H9 (cell line): ENCODE measurements at regions not wholly inside any gene's neighbourhood (a gene's known extent, or its start where the extent isn't known, plus 50 kb on each side); places are given as distances from the start of the nearest gene placed in this dataset.
A peak's percentile ranks its signal among the peaks of the same experiment; 100 is the strongest.

Source experiments
- DNase-seq: peaks from one replicate; pipeline ENCODE4 v3.0.0-alpha.2; 2017
- H2AFZ ChIP-seq: one replicate; pipeline ENCODE4 v1.6.1; 2013; ENCODE audit warnings: mild to moderate bottlenecking, low read length, control low read depth, moderate library complexity
- H2AK5ac ChIP-seq: 2 replicates; pipeline ENCODE4 v1.6.1; 2013; ENCODE audit warnings: low read length, control low read depth, mixed read lengths; ENCODE audit not compliant: insufficient read length
- H2BK120ac ChIP-seq: one replicate; pipeline ENCODE4 v1.6.1; 2013; ENCODE audit warnings: low read depth, mild to moderate bottlenecking, low read length, control low read depth, inconsistent platforms; ENCODE audit not compliant: poor library complexity, severe bottlenecking
- H2BK12ac ChIP-seq: 2 replicates; pipeline ENCODE4 v1.6.1; 2013; ENCODE audit warnings: low read length, control low read depth, mixed read lengths, low read depth; ENCODE audit not compliant: insufficient read length
- H2BK15ac ChIP-seq: 2 replicates; pipeline ENCODE4 v1.6.1; 2013; ENCODE audit warnings: low read depth, low read length, control low read depth
- H2BK20ac ChIP-seq: one replicate; pipeline ENCODE4 v1.6.1; 2013; ENCODE audit warnings: low read depth, mild to moderate bottlenecking, low read length, control low read depth, inconsistent platforms; ENCODE audit not compliant: poor library complexity, severe bottlenecking
- H2BK5ac ChIP-seq: 2 replicates; pipeline ENCODE4 v1.6.1; 2013; ENCODE audit warnings: low read length, control low read depth, mixed read lengths; ENCODE audit not compliant: insufficient read length
- H3K14ac ChIP-seq: 2 replicates; pipeline ENCODE4 v1.6.1; 2013; ENCODE audit warnings: low read length, control low read depth; ENCODE audit not compliant: insufficient read depth
- H3K18ac ChIP-seq: 2 replicates; pipeline ENCODE4 v1.6.1; 2013; ENCODE audit warnings: low read depth, mild to moderate bottlenecking, mixed read lengths, low read length, control low read depth; ENCODE audit not compliant: insufficient read length
- H3K23ac ChIP-seq: 2 replicates; pipeline ENCODE4 v1.6.1; 2013; ENCODE audit warnings: low read length, control low read depth, mixed read lengths, low read depth; ENCODE audit not compliant: insufficient read length
- H3K23me2 ChIP-seq: 2 replicates; pipeline ENCODE4 v1.6.1; 2013; ENCODE audit warnings: low read depth, mild to moderate bottlenecking, mixed read lengths, low read length, control low read depth; ENCODE audit not compliant: insufficient read length, poor library complexity, severe bottlenecking
- H3K27ac ChIP-seq: 2 replicates; pipeline ENCODE4 v1.5.1; 2013; ENCODE audit warnings: low read length, control low read depth, mixed read lengths, low read depth; ENCODE audit not compliant: insufficient read length
- H3K27me3 ChIP-seq: 2 replicates; pipeline ENCODE4 v1.6.1; 2013; ENCODE audit warnings: low read length, control low read depth, inconsistent platforms; ENCODE audit not compliant: insufficient read depth
- H3K4ac ChIP-seq: 2 replicates; pipeline ENCODE4 v1.6.1; 2013; ENCODE audit warnings: low read depth, mild to moderate bottlenecking, control low read depth, inconsistent platforms, low read length, moderate library complexity
- H3K4me1 ChIP-seq: 2 replicates; pipeline ENCODE4 v1.6.1; 2013; ENCODE audit warnings: low read length, control low read depth, inconsistent platforms; ENCODE audit not compliant: insufficient read depth
- H3K4me2 ChIP-seq: 2 replicates; pipeline ENCODE4 v1.6.1; 2013; ENCODE audit warnings: low read length, control low read depth, mixed read lengths; ENCODE audit not compliant: insufficient read length, insufficient read depth
- H3K56ac ChIP-seq: 2 replicates; pipeline ENCODE4 v1.6.1; 2013; ENCODE audit warnings: low read depth, mild to moderate bottlenecking, mixed read lengths, low read length, control low read depth; ENCODE audit not compliant: insufficient read length
- H3K79me1 ChIP-seq: 2 replicates; pipeline ENCODE4 v1.6.1; 2013; ENCODE audit warnings: low read depth, mild to moderate bottlenecking, moderate library complexity, low read length, control low read depth, inconsistent platforms; ENCODE audit not compliant: insufficient read depth, poor library complexity, severe bottlenecking
- H3K79me2 ChIP-seq: 2 replicates; pipeline ENCODE4 v1.6.1; 2013; ENCODE audit warnings: low read length, control low read depth, inconsistent platforms; ENCODE audit not compliant: insufficient read depth
- H3K9ac ChIP-seq: 2 replicates; pipeline ENCODE4 v1.6.1; 2013; ENCODE audit warnings: low read length, control low read depth, mixed read lengths; ENCODE audit not compliant: insufficient read length; ENCODE audit errors: extremely low read depth
- H3K9me3 ChIP-seq: one replicate; pipeline ENCODE4 v1.6.1; 2013; ENCODE audit warnings: low read depth, low read length, inconsistent platforms; ENCODE audit not compliant: control insufficient read depth
- H3T11ph ChIP-seq: one replicate; pipeline ENCODE4 v1.6.1; 2013; ENCODE audit warnings: mild to moderate bottlenecking, low read length, control low read depth, inconsistent platforms
- H4K20me1 ChIP-seq: one replicate; pipeline ENCODE4 v1.6.1; 2013; ENCODE audit not compliant: control insufficient read depth, insufficient read length, insufficient read depth
- H4K5ac ChIP-seq: 2 replicates; pipeline ENCODE4 v1.6.1; 2013; ENCODE audit warnings: low read depth, mild to moderate bottlenecking, mixed read lengths, low read length, control low read depth; ENCODE audit not compliant: insufficient read length
- H4K8ac ChIP-seq: replicated peaks from 2 replicates; pipeline ENCODE4 v1.6.1; 2013; ENCODE audit warnings: low read length, control low read depth, mixed read lengths, low read depth; ENCODE audit not compliant: insufficient read length
- H4K91ac ChIP-seq: 2 replicates; pipeline ENCODE4 v1.6.1; 2013; ENCODE audit warnings: low read depth, mild to moderate bottlenecking, moderate library complexity, mixed read lengths, low read length, control low read depth; ENCODE audit not compliant: insufficient read length
- H3K27ac Mint-ChIP-seq, 3 experiments: 2 replicates in 2 of 3; 3 replicates in 1 of 3; pipeline ENCODE4 v1.8.0; 2020 to 2021; ENCODE audit warnings: mixed read lengths in 3 of 3, mild to moderate bottlenecking in 1 of 3, moderate library complexity in 1 of 3
- H3K27me3 Mint-ChIP-seq: 2 replicates; pipeline ENCODE4 v1.8.0; 2021; ENCODE audit warnings: low read depth, mild to moderate bottlenecking, moderate library complexity, mixed read lengths
- H3K36me3 Mint-ChIP-seq, 3 experiments: 2 replicates in 2 of 3; 3 replicates in 1 of 3; pipeline ENCODE4 v1.8.0; 2020 to 2021; ENCODE audit warnings: low read depth in 3 of 3, mixed read lengths in 3 of 3; ENCODE audit not compliant: insufficient read depth in 1 of 3
- H3K4me1 Mint-ChIP-seq, 2 experiments: 2 replicates each; pipeline ENCODE4 v1.8.0; 2020; ENCODE audit warnings: mixed read lengths in 2 of 2
- H3K4me3 Mint-ChIP-seq, 2 experiments: 2 replicates in 1 of 2; 3 replicates in 1 of 2; pipeline ENCODE4 v1.8.0; 2020 to 2021; ENCODE audit warnings: mild to moderate bottlenecking in 2 of 2, mixed read lengths in 2 of 2, moderate library complexity in 1 of 2
- H3K9me3 Mint-ChIP-seq, 2 experiments: 2 replicates in 1 of 2; 3 replicates in 1 of 2; pipeline ENCODE4 v1.8.0; 2020; ENCODE audit warnings: mild to moderate bottlenecking in 2 of 2, mixed read lengths in 2 of 2, moderate library complexity in 1 of 2
- WGBS: extraction: QIAGEN DNeasy Blood & Tissue Kit; methylation state at CpG from one replicate; pipeline ENCODE4 v1.1.7; 2013; ENCODE audit warnings: missing lambda C conversion rate, low lambda C conversion rate, mixed read lengths; ENCODE audit not compliant: insufficient read length; ENCODE audit errors: extremely low coverage; 5-methylcytosine and 5-hydroxymethylcytosine counted together
- TF ChIP-seq, protein P1 (sequence below): fragments of 200-600 bp; sonication (generic); conservative IDR thresholded peaks from 3 replicates; pipeline ENCODE4 v1.8.0; 2021; ENCODE audit warnings: antibody characterized with exemption, mild to moderate bottlenecking

DNA sequence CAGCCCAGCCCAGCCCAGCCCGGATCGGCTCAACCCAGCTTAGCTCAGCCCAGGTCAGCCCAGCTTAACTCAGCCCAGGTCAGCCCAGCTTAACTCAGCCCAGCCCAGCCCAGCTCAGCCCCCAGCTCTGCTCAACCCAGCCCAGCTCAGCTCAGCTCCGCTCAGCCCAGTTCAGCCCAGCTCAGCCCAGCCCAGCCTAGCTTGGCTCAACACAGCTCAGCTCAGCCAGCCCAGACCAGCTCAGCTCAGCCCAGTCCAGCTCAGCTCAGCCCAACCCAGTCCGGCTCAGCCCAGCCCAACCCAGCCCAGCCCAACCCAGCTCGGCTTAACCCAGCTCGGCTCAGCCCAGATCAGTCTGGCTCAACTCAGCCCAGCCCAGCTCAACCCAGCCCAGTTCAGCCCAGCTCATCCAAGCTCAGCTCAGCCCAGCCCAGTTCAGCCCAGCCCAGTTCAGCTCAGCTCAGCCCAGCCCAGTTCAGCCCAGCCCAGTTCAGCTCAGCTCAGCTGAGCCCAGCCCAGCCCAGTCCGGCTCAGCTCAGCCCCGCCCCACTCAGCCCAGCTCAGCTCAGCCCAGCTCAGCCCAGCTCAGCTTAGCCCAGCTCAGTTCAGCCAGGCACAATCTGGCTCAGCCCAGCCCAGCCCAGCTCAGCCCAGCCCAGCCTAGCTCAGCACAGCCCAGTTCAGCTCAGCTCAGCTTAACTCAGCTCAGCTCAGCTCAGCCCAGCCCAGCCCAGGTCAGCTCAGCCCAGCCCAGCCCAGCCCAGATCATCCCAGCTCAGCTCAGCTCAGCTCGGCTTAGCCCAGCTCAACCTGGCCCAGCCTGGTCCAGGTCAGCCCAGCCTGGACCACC, 331.7 kb downstream of the TMEM121 start:
- no peak overlapping the region for H3K23ac ChIP-seq
- no peak overlapping the region for H2BK12ac ChIP-seq
- H4K20me1 ChIP-seq, result no peaks in the 10 kb centered on the region
- H3K18ac ChIP-seq, result no peak overlapping the region
- H3K56ac ChIP-seq, result no peak overlapping the region
- H2BK5ac ChIP-seq, result no peak overlapping the region
- no peak overlapping the region for H3T11ph ChIP-seq
- no CpG with 5 or more reads among the region's 9 CpGs for WGBS
- H3K9me3 Mint-ChIP-seq, result peaks cover 90 to 99% of the 10 kb centered on the region in 2 experiments
- H3K27me3 ChIP-seq, result no peaks in the 10 kb centered on the region
- no peak overlapping the region for H3K27ac ChIP-seq
- no peak overlapping the region for H2AK5ac ChIP-seq
- TF ChIP-seq, protein P1, sequence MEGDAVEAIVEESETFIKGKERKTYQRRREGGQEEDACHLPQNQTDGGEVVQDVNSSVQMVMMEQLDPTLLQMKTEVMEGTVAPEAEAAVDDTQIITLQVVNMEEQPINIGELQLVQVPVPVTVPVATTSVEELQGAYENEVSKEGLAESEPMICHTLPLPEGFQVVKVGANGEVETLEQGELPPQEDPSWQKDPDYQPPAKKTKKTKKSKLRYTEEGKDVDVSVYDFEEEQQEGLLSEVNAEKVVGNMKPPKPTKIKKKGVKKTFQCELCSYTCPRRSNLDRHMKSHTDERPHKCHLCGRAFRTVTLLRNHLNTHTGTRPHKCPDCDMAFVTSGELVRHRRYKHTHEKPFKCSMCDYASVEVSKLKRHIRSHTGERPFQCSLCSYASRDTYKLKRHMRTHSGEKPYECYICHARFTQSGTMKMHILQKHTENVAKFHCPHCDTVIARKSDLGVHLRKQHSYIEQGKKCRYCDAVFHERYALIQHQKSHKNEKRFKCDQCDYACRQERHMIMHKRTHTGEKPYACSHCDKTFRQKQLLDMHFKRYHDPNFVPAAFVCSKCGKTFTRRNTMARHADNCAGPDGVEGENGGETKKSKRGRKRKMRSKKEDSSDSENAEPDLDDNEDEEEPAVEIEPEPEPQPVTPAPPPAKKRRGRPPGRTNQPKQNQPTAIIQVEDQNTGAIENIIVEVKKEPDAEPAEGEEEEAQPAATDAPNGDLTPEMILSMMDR, result no peak
- no peak overlapping the region for H3K4ac ChIP-seq
- H2BK15ac ChIP-seq, result no peak overlapping the region
- H3K27ac Mint-ChIP-seq, result no peak overlapping the region
- H3K4me1 ChIP-seq, result no peaks in the 10 kb centered on the region
- peaks cover 21 to 24% (median 23%) of the 10 kb centered on the region in 3 experiments for H3K36me3 Mint-ChIP-seq
- no peaks in the 10 kb centered on the region for H3K79me2 ChIP-seq
- peak; percentile 10 for DNase-seq
- H3K23me2 ChIP-seq, result no peaks in the 10 kb centered on the region
- peaks cover 98% of the 10 kb centered on the region for H3K9me3 ChIP-seq
- H3K4me2 ChIP-seq, result no peak overlapping the region
- H3K4me3 Mint-ChIP-seq, result no peak overlapping the region
- H3K79me1 ChIP-seq, result no peaks in the 10 kb centered on the region
- no peak overlapping the region for H3K14ac ChIP-seq
- no peaks in the 10 kb centered on the region for H3K4me1 Mint-ChIP-seq
- H2BK20ac ChIP-seq, result no peak overlapping the region
- no peak overlapping the region for H4K8ac ChIP-seq
- no peak overlapping the region for H2BK120ac ChIP-seq
- H3K9ac ChIP-seq, result no peak overlapping the region
- no peak overlapping the region for H4K91ac ChIP-seq
- H2AFZ ChIP-seq, result no peak overlapping the region
- H4K5ac ChIP-seq, result no peak overlapping the region
- H3K27me3 Mint-ChIP-seq, result peaks cover 7% of the 10 kb centered on the region
